Cardiac muscle cell (in vitro differentiated cells and primary cell): ENCODE measurements at regions not wholly inside any gene's neighbourhood (a gene's known extent, or its start where the extent isn't known, plus 50 kb on each side); places are given as distances from the start of the nearest gene placed in this dataset.

ENCODE experiments used
- DNase-seq, 2 donors: peaks; one replicate each; pipeline versions ENCODE4 v3.0.0 to v3.0.0-alpha.2; 2010 to 2017; ENCODE audit warnings: low read depth in 1 of 2, low spot score in 1 of 2
- H3K27ac ChIP-seq: fragments of 200-600 bp; sonication (generic); 2 replicates; pipeline ENCODE4 v1.5.1; 2016
- H3K27me3 ChIP-seq: fragments of 200-600 bp; sonication (generic); 2 replicates; pipeline ENCODE4 v1.6.0; 2016; ENCODE audit warnings: control low read depth
- H3K36me3 ChIP-seq: fragments of 200-600 bp; sonication (generic); 2 replicates; pipeline ENCODE4 v1.5.1; 2016; ENCODE audit warnings: control low read depth
- H3K4me1 ChIP-seq: fragments of 200-600 bp; sonication (generic); 2 replicates; pipeline ENCODE4 v1.8.1; 2017; ENCODE audit warnings: low read depth, mild to moderate bottlenecking, mixed run types
- H3K4me3 ChIP-seq: fragments of 200-600 bp; sonication (generic); 2 replicates; pipeline ENCODE4 v1.5.1; 2016; ENCODE audit warnings: mild to moderate bottlenecking
- H3K9me3 ChIP-seq: fragments of 200-600 bp; sonication (generic); 2 replicates; pipeline ENCODE4 v1.5.1; 2017; ENCODE audit warnings: low read depth, mild to moderate bottlenecking, control low read depth
- CTCF ChIP-seq: IDR thresholded peaks from 2 replicates; pipeline ENCODE4 v1.5.1; 2012; ENCODE audit warnings: low read depth, mild to moderate bottlenecking, low read length

GRCh38 chr2:191738003-191738402, 60.1 kb downstream of the NABP1 start:
- Histone ChIP-seq H3K4me1 (no peaks in the 10 kb centered on the region), H3K27ac (no peak overlapping the region), H3K4me3 (no peak overlapping the region), H3K36me3 (no peaks in the 10 kb centered on the region), H3K9me3 (no peaks in the 10 kb centered on the region), H3K27me3 (no peaks in the 10 kb centered on the region)
- TF ChIP-seq CTCF: no peak
- no peak for DNase-seq

GRCh38 chr2:191738667-191739066, 60.7 kb downstream of the NABP1 start:
- H3K27ac ChIP-seq: no peak overlapping the region
- no peak overlapping the region for H3K4me3 ChIP-seq
- no peak for DNase-seq
- TF ChIP-seq CTCF: no peak
- no peaks in the 10 kb centered on the region for H3K27me3 ChIP-seq
- H3K9me3 ChIP-seq: no peaks in the 10 kb centered on the region
- no peaks in the 10 kb centered on the region for H3K4me1 ChIP-seq
- no peaks in the 10 kb centered on the region for H3K36me3 ChIP-seq

- Histone ChIP-seq H3K36me3 (no peaks in the 10 kb centered on the region), H3K4me3 (no peak overlapping the region), H3K27ac (no peak overlapping the region), H3K9me3 (no peaks in the 10 kb centered on the region), H3K4me1 (no peaks in the 10 kb centered on the region), H3K27me3 (no peaks in the 10 kb centered on the region)
- DNase-seq: no peak
- no peak for TF ChIP-seq CTCF
Measured at GRCh38 chr2:191739194-191739593, 61.3 kb downstream of the NABP1 start.

GRCh38 chr2:191740016-191740419, 62.1 kb downstream of the NABP1 start:
- Histone ChIP-seq H3K4me3 (no peak overlapping the region), H3K36me3 (no peaks in the 10 kb centered on the region), H3K4me1 (no peaks in the 10 kb centered on the region), H3K27ac (no peak overlapping the region), H3K27me3 (no peaks in the 10 kb centered on the region), H3K9me3 (no peaks in the 10 kb centered on the region)
- DNase-seq: no peak
- no peak for TF ChIP-seq CTCF

GRCh38 chr2:191740759-191741158, 62.8 kb downstream of the NABP1 start:
- Histone ChIP-seq H3K36me3 (no peaks in the 10 kb centered on the region), H3K4me1 (no peaks in the 10 kb centered on the region), H3K27me3 (no peaks in the 10 kb centered on the region), H3K4me3 (no peak overlapping the region), H3K9me3 (no peaks in the 10 kb centered on the region), H3K27ac (no peak overlapping the region)
- TF ChIP-seq CTCF: no peak
- DNase-seq: no peak
